B cell (primary cell): ENCODE measurements at regions not wholly inside any gene's neighbourhood (a gene's known extent, or its start where the extent isn't known, plus 50 kb on each side); places are given as distances from the start of the nearest gene placed in this dataset.

Experiments
- ATAC-seq: fragments of 200-7000 bp; cut with Tn5 transposase; one replicate; pipeline ENCODE4 v1.10.0; 2021; ENCODE audit warnings: low read depth, mild to moderate bottlenecking, moderate number of reproducible peaks, moderate library complexity
- CTCF ChIA-PET: fragments of 350-600 bp; sonication (Branson Sonifier 250); formaldehyde crosslinking; loops from one replicate; lab custom pipeline; 2021; ENCODE audit warnings: antibody characterized with exemption, inconsistent platforms; lab: Charles Lee
- POLR2A ChIA-PET: fragments of 350-600 bp; sonication (Branson Sonifier 250); formaldehyde crosslinking; loops from one replicate; lab custom pipeline; 2021; ENCODE audit warnings: antibody characterized with exemption; lab: Charles Lee
- DNase-seq: peaks from one replicate; pipeline ENCODE4 v3.0.0; 2013
- H2AFZ ChIP-seq: 2 replicates; pipeline ENCODE4 v1.6.1; 2012; ENCODE audit warnings: mild to moderate bottlenecking, low read depth, low read length; ENCODE audit not compliant: insufficient read depth, poor library complexity, severe bottlenecking
- H3K27ac ChIP-seq, 2 donors: 1 replicate in 1 of 2; 2 replicates in 1 of 2; pipeline ENCODE4 v1.5.1; 2012 to 2013; ENCODE audit warnings: low read length in 2 of 2, mild to moderate bottlenecking in 2 of 2, moderate library complexity in 1 of 2
- H3K27me3 ChIP-seq, 4 experiments: fragments of 200-600 bp in 1 of 4; sonication (generic) in 1 of 4; replicated peaks in 1 of 4; 1 replicate in 2 of 4; 2 replicates in 2 of 4; pipeline versions ENCODE4 v1.6.1 to v1.7.0; 2013 to 2016; ENCODE audit warnings: low read length in 3 of 4, mild to moderate bottlenecking in 2 of 4, mixed read lengths in 1 of 4, moderate library complexity in 1 of 4; ENCODE audit not compliant: insufficient read depth in 4 of 4, control insufficient read depth in 3 of 4; ENCODE audit errors: control extremely low read depth in 1 of 4
- H3K36me3 ChIP-seq, 2 experiments: replicated peaks in 1 of 2; 1 replicate in 1 of 2; 2 replicates in 1 of 2; pipeline versions ENCODE4 v1.6.1 to v1.7.1; 2013; ENCODE audit warnings: low read length in 1 of 2; ENCODE audit not compliant: insufficient read depth in 2 of 2, control insufficient read depth in 1 of 2; ENCODE audit errors: control extremely low read depth in 1 of 2, extremely low read depth in 1 of 2
- H3K4me1 ChIP-seq, 2 donors: fragments of 200-600 bp in 1 of 2; sonication (generic) in 1 of 2; 1 replicate in 1 of 2; 2 replicates in 1 of 2; pipeline versions ENCODE4 v1.5.1 to v1.6.1; 2013 to 2017; ENCODE audit warnings: low read length in 2 of 2; ENCODE audit not compliant: control insufficient read depth in 2 of 2, insufficient read depth in 2 of 2
- H3K4me2 ChIP-seq: replicated peaks from 2 replicates; pipeline ENCODE3; 2012; ENCODE audit warnings: mild to moderate bottlenecking, low read depth, low read length; ENCODE audit not compliant: poor library complexity, severe bottlenecking
- H3K4me3 ChIP-seq, 5 experiments: fragments of 200-600 bp in 1 of 5; sonication (generic) in 1 of 5; 1 replicate in 3 of 5; 2 replicates in 2 of 5; pipeline versions ENCODE4 v1.5.1 to v1.7.0; 2011 to 2016; ENCODE audit warnings: low read length in 4 of 5, mild to moderate bottlenecking in 4 of 5, low read depth in 2 of 5, control low read depth in 1 of 5, moderate library complexity in 1 of 5; ENCODE audit not compliant: insufficient read depth in 1 of 5; ENCODE audit errors: control extremely low read depth in 1 of 5, extremely low read depth in 1 of 5
- H3K79me2 ChIP-seq: fragments of 200-600 bp; sonication (generic); one replicate; pipeline ENCODE4 v1.6.0; 2016; ENCODE audit warnings: low read length; ENCODE audit not compliant: control insufficient read depth, insufficient read depth
- H3K9ac ChIP-seq: fragments of 200-600 bp; sonication (generic); 2 replicates; pipeline ENCODE4 v1.6.1; 2017; ENCODE audit warnings: mild to moderate bottlenecking, low read length, moderate library complexity
- H3K9me3 ChIP-seq, 3 donors: one replicate each; pipeline versions ENCODE4 v1.6.1 to v1.7.1; 2013; ENCODE audit warnings: low read length in 2 of 3; ENCODE audit not compliant: control insufficient read depth in 2 of 3, insufficient read depth in 1 of 3; ENCODE audit errors: control extremely low read depth in 1 of 3
- H4K20me1 ChIP-seq: 2 replicates; pipeline ENCODE4 v1.6.0; 2012; ENCODE audit warnings: mild to moderate bottlenecking, low read length; ENCODE audit not compliant: insufficient read depth, control insufficient read depth, poor library complexity, severe bottlenecking
- H3K27ac Mint-ChIP-seq: one replicate; pipeline ENCODE4 v1.8.0; 2021; ENCODE audit warnings: mixed read lengths
- H3K27me3 Mint-ChIP-seq: one replicate; pipeline ENCODE4 v1.8.0; 2021; ENCODE audit warnings: mixed read lengths
- H3K4me1 Mint-ChIP-seq: one replicate; pipeline ENCODE4 v1.8.0; 2021; ENCODE audit warnings: mixed read lengths
- H3K4me3 Mint-ChIP-seq: one replicate; pipeline ENCODE4 v1.8.0; 2021; ENCODE audit warnings: mixed read lengths
- H3K9me3 Mint-ChIP-seq: one replicate; pipeline ENCODE4 v1.8.0; 2022; ENCODE audit warnings: mixed read lengths; ENCODE audit not compliant: insufficient read depth
- CTCF ChIP-seq: fragments of 200-600 bp; IDR thresholded peaks from one replicate; pipeline ENCODE4 v1.8.0; 2022; ENCODE audit warnings: antibody characterized with exemption, mild to moderate bottlenecking
- EZH2 ChIP-seq: IDR thresholded peaks from 2 replicates; pipeline ENCODE4 v1.6.1; 2012; ENCODE audit warnings: borderline replicate concordance, low read depth, mild to moderate bottlenecking, moderate library complexity, low read length; ENCODE audit not compliant: insufficient read depth, poor library complexity, severe bottlenecking
- WGBS: methylation state at CpG from one replicate; pipeline ENCODE4 v1.1.5; 2013; ENCODE audit warnings: missing lambda C conversion rate; ENCODE audit not compliant: insufficient coverage; 5-methylcytosine and 5-hydroxymethylcytosine counted together
- intact Hi-C: fragments of 100-400 bp; cut with micrococcal nuclease; formaldehyde crosslinking; loops from one replicate; pipeline ENCODE4 v1.10.0; 2022

- Mint-ChIP-seq H3K27ac (no peak overlapping the region), H3K9me3 (peaks cover 2% of the 10 kb centered on the region), H3K4me3 (no peak overlapping the region), H3K4me1 (no peaks in the 10 kb centered on the region), H3K27me3 (no peaks in the 10 kb centered on the region)
- no peak for DNase-seq
- H3K4me2 ChIP-seq: no peak overlapping the region
- TF ChIP-seq CTCF (no peak), EZH2 (no peak)
- H3K9me3 ChIP-seq: peaks cover 0 to 5% (median 0%) of the 10 kb centered on the region in 3 donors
- H2AFZ ChIP-seq: no peak overlapping the region
- no peaks in the 10 kb centered on the region for H3K36me3 ChIP-seq
- intact Hi-C loops: no loop called here
- POLR2A ChIA-PET: no interaction called here
- no peak overlapping the region for H3K4me3 ChIP-seq
- CTCF ChIA-PET: no interaction called here
- H3K79me2 ChIP-seq: no peaks in the 10 kb centered on the region
- ATAC-seq: no peak
- no peaks in the 10 kb centered on the region for H3K4me1 ChIP-seq
- H3K27me3 ChIP-seq: no peaks in the 10 kb centered on the region
- H3K27ac ChIP-seq: no peak overlapping the region
- no peak overlapping the region for H3K9ac ChIP-seq
- H4K20me1 ChIP-seq: no peaks in the 10 kb centered on the region
- 100% methylated on average over 2 of the region's 3 CpGs for WGBS
These were observed 443.0 kb upstream of the MMADHC start for GRCh38 chr2:150030436-150031190.

GRCh38 chr2:150028322-150028721, 440.7 kb upstream of the MMADHC start:
- Histone ChIP-seq H4K20me1 (no peaks in the 10 kb centered on the region), H3K36me3 (no peaks in the 10 kb centered on the region), H3K4me1 (no peaks in the 10 kb centered on the region), H3K79me2 (no peaks in the 10 kb centered on the region), H3K27me3 (no peaks in the 10 kb centered on the region), H3K4me2 (no peak overlapping the region), H3K9me3 (no peaks in the 10 kb centered on the region), H3K4me3 (no peak overlapping the region), H3K27ac (no peak overlapping the region), H3K9ac (no peak overlapping the region), H2AFZ (no peak overlapping the region)
- intact Hi-C loops: no loop called here
- no CpG with 5 or more reads among the region's 2 CpGs for WGBS
- Mint-ChIP-seq H3K9me3 (peaks cover 2% of the 10 kb centered on the region), H3K4me3 (no peak overlapping the region), H3K4me1 (no peaks in the 10 kb centered on the region), H3K27ac (no peak overlapping the region), H3K27me3 (no peaks in the 10 kb centered on the region)
- ChIA-PET POLR2A (no interaction called here), CTCF (no interaction called here)
- TF ChIP-seq CTCF (no peak), EZH2 (no peak)
- ATAC-seq (no peak), DNase-seq (no peak)
